Astrocyte of the spinal cord (primary cell): ENCODE measurements at regions not wholly inside any gene's neighbourhood (a gene's known extent, or its start where the extent isn't known, plus 50 kb on each side); places are given as distances from the start of the nearest gene placed in this dataset.

Experiments
- DNase-seq: peaks from one replicate; pipeline ENCODE4 v3.0.0; 2011; ENCODE audit warnings: low read depth, low spot score
- H3K4me3 ChIP-seq: 2 replicates; pipeline ENCODE4 v1.5.1; 2011; ENCODE audit warnings: low read depth, mild to moderate bottlenecking, low read length, moderate library complexity
- in situ Hi-C: cut with HindIII; loops from 2 replicates; pipeline ENCODE4 v1.10.0; 2017; ENCODE audit warnings: low sequenced_read_pairs
- TF ChIP-seq, protein P1 (sequence below): IDR thresholded peaks from 2 replicates; pipeline ENCODE4 v1.5.1; 2012; ENCODE audit warnings: low read depth, mild to moderate bottlenecking, low read length, inconsistent platforms

DNA sequence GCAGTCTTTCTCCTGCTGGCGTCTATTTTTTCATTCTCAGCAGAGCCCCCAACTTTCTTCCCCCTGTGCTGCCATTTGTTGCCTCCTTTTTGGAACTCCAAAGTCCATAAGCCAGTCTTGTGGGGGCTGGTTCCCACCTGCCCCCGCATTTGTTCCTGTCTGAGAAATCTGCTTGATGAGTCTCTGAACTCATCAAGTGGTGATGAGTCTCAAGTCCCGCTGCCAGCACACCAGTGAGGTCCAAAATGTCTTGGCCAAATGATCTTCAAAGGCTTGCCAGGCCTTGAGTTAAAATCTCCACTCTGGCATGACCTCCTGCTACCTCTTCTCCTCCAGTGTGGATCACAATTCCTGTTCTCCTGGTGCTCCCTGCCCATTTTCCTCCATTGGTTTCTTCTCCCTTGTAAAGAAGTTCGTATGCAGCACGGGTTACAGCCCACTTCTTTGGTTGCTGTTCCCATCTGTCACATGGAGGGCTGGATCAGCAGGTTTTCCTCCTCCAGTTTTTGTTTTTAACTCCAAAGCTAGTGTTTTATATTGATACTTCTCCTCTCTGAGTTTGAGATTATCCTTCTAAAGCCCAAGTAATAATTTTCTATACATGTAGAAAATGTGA is 72.7 kb upstream of the LIMCH1 start:
- H3K4me3 ChIP-seq, result no peak overlapping the region
- TF ChIP-seq, protein P1, sequence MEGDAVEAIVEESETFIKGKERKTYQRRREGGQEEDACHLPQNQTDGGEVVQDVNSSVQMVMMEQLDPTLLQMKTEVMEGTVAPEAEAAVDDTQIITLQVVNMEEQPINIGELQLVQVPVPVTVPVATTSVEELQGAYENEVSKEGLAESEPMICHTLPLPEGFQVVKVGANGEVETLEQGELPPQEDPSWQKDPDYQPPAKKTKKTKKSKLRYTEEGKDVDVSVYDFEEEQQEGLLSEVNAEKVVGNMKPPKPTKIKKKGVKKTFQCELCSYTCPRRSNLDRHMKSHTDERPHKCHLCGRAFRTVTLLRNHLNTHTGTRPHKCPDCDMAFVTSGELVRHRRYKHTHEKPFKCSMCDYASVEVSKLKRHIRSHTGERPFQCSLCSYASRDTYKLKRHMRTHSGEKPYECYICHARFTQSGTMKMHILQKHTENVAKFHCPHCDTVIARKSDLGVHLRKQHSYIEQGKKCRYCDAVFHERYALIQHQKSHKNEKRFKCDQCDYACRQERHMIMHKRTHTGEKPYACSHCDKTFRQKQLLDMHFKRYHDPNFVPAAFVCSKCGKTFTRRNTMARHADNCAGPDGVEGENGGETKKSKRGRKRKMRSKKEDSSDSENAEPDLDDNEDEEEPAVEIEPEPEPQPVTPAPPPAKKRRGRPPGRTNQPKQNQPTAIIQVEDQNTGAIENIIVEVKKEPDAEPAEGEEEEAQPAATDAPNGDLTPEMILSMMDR, result no peak
- in situ Hi-C loops, result no loop called here
- DNase-seq, result no peak

DNA sequence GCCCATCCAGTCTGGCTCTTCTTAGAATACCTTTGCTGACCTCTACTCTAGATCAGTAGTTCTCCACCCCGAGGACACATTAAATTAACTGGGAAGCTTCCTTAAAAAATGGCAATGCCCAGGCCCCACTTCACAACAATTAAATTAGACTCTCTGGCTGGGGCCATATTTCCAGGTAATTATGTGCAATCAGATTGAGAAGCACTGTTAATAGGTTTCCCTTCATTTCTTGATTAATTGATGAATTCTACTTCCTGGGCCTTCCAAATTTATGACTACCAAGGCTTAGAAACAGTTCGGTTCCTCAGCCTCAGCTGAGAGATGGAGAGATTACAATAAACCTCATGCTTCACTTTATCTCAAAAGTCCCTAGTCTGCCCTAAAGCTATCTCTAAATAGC is 71.7 kb upstream of the LIMCH1 start:
- DNase-seq, result no peak
- in situ Hi-C loops, result no loop called here
- no peak overlapping the region for H3K4me3 ChIP-seq
- TF ChIP-seq, protein P1, result no peak

DNA sequence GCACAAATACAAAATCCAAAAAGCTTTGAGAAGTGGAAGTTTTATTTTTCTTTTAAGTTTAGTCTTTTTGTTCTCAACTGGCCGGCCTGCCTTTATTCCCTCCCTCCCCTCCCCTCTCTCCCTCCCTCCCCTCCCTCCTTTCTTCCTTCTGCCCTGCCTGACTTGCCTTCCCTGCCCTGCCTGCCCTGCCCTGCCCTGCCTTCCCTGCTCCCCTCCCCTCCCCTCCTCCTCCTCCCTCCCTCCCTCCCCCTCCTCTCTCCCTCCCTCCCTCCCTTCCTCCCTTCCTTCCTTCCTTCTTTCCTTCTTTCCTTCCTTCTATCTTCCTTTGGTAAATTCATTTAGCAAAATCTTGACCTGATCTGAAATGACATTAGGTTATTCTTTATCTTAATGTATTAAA is 69.8 kb upstream of the LIMCH1 start:
- in situ Hi-C loops, result no loop called here
- no peak for DNase-seq
- no peak overlapping the region for H3K4me3 ChIP-seq
- TF ChIP-seq, protein P1, result no peak

DNA sequence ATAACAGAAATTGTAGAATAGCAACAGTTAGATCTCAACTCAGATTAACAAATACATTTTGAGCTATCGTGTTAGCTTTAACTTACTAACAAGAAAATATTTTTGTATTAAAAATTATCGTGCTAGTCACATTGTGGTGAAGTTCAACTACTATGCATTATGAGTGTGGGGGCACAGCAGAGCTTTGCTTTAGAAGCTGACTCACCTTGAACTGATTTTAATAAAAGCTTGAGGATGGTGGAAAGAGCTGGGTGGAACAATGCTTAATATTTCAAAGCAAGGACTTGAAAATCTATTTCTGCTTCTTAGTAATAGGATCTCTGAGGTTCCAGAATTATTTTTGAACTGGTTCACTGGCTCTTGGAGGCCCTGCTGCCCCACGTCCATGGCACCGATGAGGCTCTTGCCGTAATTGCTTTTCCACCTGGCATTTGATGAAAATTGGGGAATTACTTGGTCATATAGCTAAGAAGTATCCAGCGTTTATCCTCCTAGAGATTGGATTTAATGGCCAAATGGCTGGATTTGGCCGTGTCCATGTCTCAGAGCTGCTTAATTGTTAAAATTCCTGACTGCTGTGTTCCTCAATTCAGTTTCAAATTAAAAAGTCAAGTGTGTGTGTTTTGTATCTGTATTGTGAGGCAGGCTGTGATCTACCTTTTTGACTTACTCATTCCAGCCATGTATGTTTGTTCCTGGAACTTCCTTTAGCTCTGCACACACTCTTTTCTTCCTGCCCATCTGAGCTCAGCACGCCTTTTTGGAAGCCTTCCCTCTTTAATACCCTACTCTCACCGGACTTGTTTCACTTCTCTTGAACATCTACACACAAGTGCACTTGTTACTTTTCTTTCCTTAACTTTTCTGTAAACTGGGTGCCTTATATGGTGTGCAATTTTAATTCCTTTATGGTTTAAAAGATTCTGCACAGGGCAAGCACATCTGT is 66.6 kb upstream of the LIMCH1 start:
- in situ Hi-C loops, result no loop called here
- TF ChIP-seq, protein P1, result no peak
- H3K4me3 ChIP-seq, result no peak overlapping the region
- no peak for DNase-seq

GRCh38 chr4:41472081-41472480 is 65.9 kb upstream of the LIMCH1 start:
- no peak overlapping the region for H3K4me3 ChIP-seq
- no peak for DNase-seq
- TF ChIP-seq, protein P1, result no peak
- in situ Hi-C loops, result no loop called here

GRCh38 chr4:41473176-41473575 is 64.8 kb upstream of the LIMCH1 start:
- H3K4me3 ChIP-seq, result no peak overlapping the region
- DNase-seq, result no peak
- in situ Hi-C loops, result no loop called here
- TF ChIP-seq, protein P1, result no peak
